ENCODE measurements at regions not wholly inside any gene's neighbourhood (a gene's known extent, or its start where the extent isn't known, plus 50 kb on each side); places are given as distances from the start of the nearest gene placed in this dataset.
"Not testable (repeated sequence)": the region's sequence is repeated elsewhere in the genome, so short reads cannot be mapped to it uniquely, and the experiment has no call there.

DNA sequence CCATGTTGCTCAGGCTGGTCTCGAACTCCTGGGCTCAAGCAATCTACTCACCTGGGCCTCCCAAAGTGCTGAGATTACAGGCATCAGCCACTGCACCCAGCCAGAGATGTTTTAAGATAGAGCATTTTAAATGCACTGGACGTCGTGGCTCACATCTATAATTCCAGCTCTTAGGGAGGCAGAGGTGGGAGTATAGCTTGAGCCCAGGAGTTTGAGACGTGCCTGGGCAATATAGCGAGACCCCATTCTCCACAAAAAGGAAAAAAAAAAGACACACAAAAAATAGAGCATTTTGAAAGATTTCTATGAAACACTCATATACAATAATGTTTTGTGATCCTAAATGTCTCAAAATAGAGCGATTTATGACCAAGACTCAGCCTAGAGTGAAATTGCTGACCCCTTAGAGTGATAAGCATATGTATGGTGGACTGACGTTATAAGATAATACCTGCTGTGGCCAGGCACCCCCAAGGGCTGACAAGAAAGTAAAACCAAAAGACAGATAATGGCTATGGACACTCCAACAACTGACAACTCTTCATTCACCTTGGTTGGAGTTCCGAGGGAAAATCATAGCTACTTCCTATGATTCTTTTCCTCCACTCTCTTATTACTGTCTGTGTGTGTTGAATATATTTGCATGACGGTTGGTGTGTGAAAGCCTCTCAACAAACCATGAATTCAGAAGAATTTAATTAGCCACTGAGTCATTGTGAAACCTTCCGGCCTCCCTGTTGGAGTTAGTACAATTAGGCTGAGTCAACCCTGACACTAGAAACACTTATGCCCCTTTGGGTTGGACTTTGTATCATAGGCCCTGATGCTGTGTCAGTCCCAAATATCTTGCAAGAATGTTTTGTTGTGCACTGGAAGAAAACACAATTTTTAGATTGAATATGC, 526.5 kb upstream of the NUDT12 start:
- DNase-seq (ENCODE audit: low read depth, low spot score), result no peak
- H3K4me3 ChIP-seq (ENCODE audit: low read length), result no peak overlapping the region

DNA sequence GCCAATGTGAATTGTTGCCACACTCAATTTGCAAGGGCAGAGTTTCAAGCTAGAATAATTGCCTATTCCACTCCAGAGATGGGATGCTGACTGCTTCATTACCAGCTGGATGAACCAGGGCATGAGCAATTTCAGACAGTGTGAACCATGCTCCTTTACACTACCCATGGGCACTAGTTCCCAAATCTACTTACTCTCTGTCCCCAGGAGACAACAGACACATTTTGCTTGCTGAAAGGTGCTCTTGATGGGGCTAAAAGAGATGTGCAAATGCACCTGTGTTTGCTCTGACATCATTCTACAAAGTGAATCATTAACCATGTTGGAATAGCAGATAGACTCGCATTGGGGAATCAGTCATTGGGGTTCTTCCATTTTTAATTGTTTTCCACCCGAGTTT, 522.3 kb upstream of the NUDT12 start:
- DNase-seq (ENCODE audit: low read depth, low spot score), result no peak
- no peak overlapping the region for H3K4me3 ChIP-seq (ENCODE audit: low read length)

- DNase-seq (ENCODE audit: low read depth, low spot score), result no peak
- no peak overlapping the region for H3K4me3 ChIP-seq (ENCODE audit: low read length)
Measured at GRCh38 chr5:104082754-104083153, 520.2 kb upstream of the NUDT12 start.

- no peak for DNase-seq (ENCODE audit: low read depth, low spot score)
- no peak overlapping the region for H3K4me3 ChIP-seq (ENCODE audit: low read length)
Measured at GRCh38 chr5:104081232-104081631, 518.6 kb upstream of the NUDT12 start.

- no peak for DNase-seq (ENCODE audit: low read depth, low spot score)
- no peak overlapping the region for H3K4me3 ChIP-seq (ENCODE audit: low read length)
Measured at GRCh38 chr5:104080646-104081175, 518.1 kb upstream of the NUDT12 start.

DNA sequence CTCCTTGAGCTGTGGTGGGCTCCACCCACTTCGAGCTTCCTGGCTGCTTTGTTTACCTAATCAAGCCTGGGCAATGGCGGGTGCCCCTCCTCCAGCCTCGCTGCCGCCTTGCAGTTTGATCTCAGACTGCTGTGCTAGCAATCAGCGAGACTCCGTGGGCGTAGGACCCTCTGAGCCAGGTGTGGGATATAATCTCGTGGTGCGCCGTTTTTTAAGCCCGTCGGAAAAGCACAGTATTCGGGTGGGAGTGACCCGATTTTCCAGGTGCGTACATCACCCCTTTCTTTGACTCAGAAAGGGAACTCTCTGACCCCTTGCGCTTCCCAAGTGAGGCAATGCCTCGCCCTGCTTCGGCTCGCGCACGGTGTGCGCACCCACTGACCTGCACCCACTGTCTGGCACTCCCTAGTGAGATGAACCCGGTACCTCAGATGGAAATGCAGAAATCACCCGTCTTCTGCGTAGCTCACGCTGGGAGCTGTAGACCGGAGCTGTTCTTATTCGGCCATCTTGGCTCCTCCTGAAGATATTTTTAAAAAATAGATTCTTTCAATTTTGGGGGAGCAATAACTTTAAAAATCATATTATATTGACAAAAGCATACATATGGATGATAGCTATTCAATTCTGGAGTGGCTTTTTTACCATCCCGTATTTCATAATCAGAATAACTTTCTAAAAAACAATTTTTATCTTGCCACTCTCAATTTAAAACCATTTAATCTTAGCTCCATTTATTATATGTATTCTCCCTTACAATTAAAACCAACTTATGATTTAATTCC, 517.5 kb upstream of the NUDT12 start:
- not testable (repeated sequence) for DNase-seq (ENCODE audit: low read depth, low spot score)

DNA sequence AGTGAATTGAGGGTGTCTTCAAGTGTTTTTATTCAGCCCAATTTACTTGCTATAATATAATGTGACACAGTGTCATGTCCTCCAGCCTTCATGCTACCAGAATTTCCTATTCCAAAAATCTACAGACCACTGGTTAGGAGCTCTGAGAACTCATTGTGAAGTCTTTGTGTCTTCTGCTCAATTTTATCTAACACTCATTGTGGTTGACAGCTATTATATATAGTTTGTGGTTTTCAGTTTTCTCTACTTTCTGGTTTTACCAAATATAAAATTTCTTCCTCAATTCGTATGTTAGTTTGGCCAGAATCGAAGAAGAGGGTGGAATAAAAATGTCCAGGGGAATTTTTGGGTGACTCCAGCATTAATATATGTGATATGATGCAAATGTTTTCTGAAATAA, 509.3 kb upstream of the NUDT12 start:
- DNase-seq (ENCODE audit: low read depth, low spot score), result no peak
- H3K4me3 ChIP-seq (ENCODE audit: low read length), result no peak overlapping the region

More for the DNA sequence above, 517.5 kb upstream of the NUDT12 start:
- H3K4me3 ChIP-seq (ENCODE audit: low read length), result not testable (repeated sequence)

- H3K4me3 ChIP-seq (ENCODE audit: low read length), result no peak overlapping the region
- DNase-seq (ENCODE audit: low read depth, low spot score), result no peak
Measured at GRCh38 chr5:104062621-104063377, 500.2 kb upstream of the NUDT12 start.

GRCh38 chr5:104061707-104062106, 499.1 kb upstream of the NUDT12 start:
- H3K4me3 ChIP-seq (ENCODE audit: low read length), result no peak overlapping the region
- no peak for DNase-seq (ENCODE audit: low read depth, low spot score)

DNA sequence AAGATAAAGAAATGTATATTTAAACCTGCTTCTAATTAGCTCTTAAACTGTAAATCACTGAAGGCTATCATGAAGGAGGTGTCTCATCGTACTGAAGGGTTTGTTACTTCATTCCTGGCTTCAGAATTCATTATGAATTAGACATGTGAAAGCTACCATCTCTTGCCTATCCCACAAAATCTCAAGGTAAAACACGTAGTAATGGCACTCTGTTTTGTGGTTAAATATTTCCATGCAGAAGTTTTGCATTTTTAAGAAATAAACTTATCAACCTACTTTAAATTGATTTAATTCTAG, 490.7 kb upstream of the NUDT12 start:
- no peak for DNase-seq (ENCODE audit: low read depth, low spot score)
- H3K4me3 ChIP-seq (ENCODE audit: low read length), result no peak overlapping the region

DNA sequence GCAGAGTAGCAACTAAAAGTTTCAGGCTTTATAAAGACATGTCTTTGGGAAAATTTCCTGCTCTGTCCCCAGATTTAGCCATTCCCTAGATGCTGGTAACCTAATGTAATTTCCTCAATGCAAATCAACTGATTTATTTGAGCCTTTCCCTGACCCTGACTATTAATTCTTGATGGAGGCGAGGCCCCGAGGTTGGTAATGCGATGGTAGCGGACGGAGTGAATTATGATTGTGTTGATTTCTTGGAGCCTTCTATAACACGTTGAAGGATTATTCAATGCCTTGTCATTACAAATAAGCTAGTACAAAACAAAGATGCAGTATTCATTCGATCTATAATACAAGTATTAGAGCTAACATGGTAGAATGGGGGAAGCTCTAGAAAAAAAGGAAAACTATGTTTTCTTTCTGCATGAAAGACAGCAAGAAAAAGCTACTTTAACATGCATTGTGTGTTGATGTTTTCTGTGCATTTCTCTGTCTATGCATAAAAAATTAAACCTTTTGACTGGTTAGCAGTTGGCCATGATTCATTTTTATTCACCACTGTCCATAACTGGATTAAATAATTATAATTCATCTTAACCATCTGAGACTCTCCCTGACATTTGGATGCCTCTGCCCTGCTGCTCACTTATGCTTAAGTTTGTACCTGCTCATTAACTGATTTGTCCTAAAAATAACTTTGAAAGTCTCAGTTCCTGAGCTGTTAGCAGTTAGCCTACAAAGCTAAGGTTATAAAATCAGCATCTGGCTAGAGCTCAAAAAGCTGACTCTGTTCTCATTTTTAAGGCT, 490.2 kb upstream of the NUDT12 start:
- no peak overlapping the region for H3K4me3 ChIP-seq (ENCODE audit: low read length)
- no peak for DNase-seq (ENCODE audit: low read depth, low spot score)

DNA sequence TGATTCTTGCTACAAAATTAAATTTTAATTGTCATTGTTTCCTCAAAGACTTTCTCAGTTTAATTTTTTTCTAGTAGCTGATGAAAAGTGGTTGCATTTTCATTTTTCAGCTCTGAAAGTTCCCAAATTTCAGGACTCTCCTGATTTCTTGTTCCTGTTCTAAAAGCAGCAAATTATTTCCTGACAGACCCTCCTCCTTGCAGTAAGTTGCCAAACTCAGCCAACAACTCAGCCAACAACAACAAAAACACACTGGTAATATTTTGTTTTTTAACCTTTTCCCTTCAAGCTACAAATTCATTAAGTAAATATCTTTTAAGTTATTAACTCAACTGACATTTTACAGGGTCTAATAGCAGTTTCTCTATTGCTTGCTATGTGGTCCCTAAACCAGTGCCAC, 487.8 kb upstream of the NUDT12 start:
- no peak overlapping the region for H3K4me3 ChIP-seq (ENCODE audit: low read length)

DNA sequence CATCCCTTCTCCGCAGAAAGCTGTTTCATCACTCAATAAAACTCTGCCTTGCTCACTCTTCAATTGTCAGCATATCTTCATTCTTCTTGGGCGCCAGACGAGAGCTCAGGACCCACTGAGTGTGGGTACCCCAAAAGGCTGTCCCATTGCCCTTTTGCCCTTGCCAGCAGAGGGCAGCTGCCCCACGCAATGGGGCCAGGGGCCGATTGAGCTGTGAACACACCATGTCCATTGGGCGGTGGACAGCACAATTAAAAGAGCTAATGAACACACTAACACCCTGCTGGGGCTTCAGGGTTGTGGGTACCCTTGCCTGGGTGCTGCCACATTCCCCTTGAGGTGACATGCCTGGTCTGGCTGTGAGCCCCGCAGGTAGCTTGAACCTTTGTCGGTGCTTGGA, 487.2 kb upstream of the NUDT12 start:
- DNase-seq (ENCODE audit: low read depth, low spot score), result no peak

More for the DNA sequence above, 487.8 kb upstream of the NUDT12 start:
- no peak for DNase-seq (ENCODE audit: low read depth, low spot score)

GRCh38 chr5:104048231-104048630, 485.6 kb upstream of the NUDT12 start:
- no peak for DNase-seq (ENCODE audit: low read depth, low spot score)

More for the DNA sequence above, 487.2 kb upstream of the NUDT12 start:
- no peak overlapping the region for H3K4me3 ChIP-seq (ENCODE audit: low read length)

DNA sequence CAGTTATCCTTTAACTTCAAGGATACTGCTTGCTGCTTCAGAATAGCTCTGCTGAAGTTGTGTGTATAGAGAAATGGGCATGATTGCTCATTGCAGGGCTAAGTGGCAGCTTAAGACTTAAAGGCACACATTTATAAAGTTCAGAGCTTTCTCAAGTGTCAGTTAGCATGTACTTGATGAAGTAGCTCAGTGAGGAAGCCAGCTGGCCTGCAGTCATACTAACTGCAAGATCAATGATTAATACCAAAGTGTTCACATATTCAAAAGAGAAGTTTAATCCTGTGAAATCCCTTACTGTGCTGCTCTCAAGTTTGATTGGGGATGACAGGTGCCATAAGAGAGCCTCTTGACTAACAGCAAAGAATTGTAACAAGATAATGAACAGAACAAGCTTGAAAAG, 483.4 kb upstream of the NUDT12 start:
- DNase-seq (ENCODE audit: low read depth, low spot score), result no peak
- H3K4me3 ChIP-seq (ENCODE audit: low read length), result no peak overlapping the region

More at GRCh38 chr5:104048231-104048630, 485.6 kb upstream of the NUDT12 start:
- no peak overlapping the region for H3K4me3 ChIP-seq (ENCODE audit: low read length)

GRCh38 chr5:104039871-104040270, 477.3 kb upstream of the NUDT12 start:
- not testable (repeated sequence) for DNase-seq (ENCODE audit: low read depth, low spot score); H3K4me3 ChIP-seq (ENCODE audit: low read length)

DNA sequence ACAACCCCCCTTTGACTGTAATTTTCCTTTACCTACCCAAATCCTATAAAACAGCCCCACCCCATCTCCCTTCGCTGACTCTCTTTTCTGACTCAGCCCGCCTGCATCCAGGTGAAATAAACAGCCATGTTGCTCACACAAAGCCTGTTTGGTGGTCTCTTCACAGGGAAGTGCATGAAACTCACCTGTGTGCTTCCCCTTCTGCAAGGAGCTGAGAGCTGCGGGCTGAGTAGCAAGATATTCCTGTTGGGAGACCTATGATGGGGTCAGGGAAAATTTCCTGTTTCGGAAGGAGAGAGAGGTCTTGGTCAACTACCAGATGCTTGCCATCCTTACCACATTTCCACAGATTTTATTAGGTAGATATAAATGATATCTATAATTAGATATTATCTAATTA, 474.5 kb upstream of the NUDT12 start:
- not testable (repeated sequence) for DNase-seq (ENCODE audit: low read depth, low spot score); H3K4me3 ChIP-seq (ENCODE audit: low read length)

GRCh38 chr5:104033186-104033585, 470.6 kb upstream of the NUDT12 start:
- not testable (repeated sequence) for DNase-seq (ENCODE audit: low read depth, low spot score); H3K4me3 ChIP-seq (ENCODE audit: low read length)

DNA sequence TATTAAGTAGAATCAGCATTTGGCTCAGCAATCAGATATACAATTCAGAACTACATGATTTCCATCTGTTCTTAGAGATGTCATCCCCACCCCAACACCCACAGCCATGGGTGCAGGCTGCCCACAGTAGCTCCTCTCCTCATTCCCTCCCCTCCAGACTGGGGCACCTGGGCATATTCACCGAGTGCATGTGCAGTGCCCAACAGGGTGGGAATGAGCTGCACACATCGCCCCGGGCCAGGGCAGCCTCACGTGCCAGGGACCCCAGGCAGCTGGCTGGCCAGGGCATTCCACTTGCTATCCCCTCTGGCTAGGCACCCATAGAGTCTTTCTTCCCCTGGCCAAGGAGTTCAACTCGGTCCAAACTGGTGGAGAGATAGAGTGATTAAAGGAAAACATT, 461.9 kb upstream of the NUDT12 start:
- no peak for DNase-seq (ENCODE audit: low read depth, low spot score)
- H3K4me3 ChIP-seq (ENCODE audit: low read length), result no peak overlapping the region
